H1 (cell line): ENCODE measurements at regions not wholly inside any gene's neighbourhood (a gene's known extent, or its start where the extent isn't known, plus 50 kb on each side); places are given as distances from the start of the nearest gene placed in this dataset.

Experiments used
- CHD1 ChIP-seq: IDR thresholded peaks from 2 replicates; pipeline ENCODE4 v1.6.1; 2012; ENCODE audit warnings: low read depth, low read length, improper control_type of control experiment
- SP2 ChIP-seq: IDR thresholded peaks from 2 replicates; pipeline ENCODE4 v1.6.1; 2012; ENCODE audit warnings: mild to moderate bottlenecking, low read length, inconsistent platforms
- SP4 ChIP-seq: IDR thresholded peaks from 2 replicates; pipeline ENCODE4 v1.6.1; 2012; ENCODE audit warnings: low read length, inconsistent platforms
- TBP ChIP-seq: IDR thresholded peaks from 2 replicates; pipeline ENCODE4 v1.6.1; 2011; ENCODE audit warnings: low read depth, low read length, improper control_type of control experiment
- TF ChIP-seq, protein P1 (sequence below): fragments of 300-600 bp; sonication (generic); IDR thresholded peaks from 2 replicates; pipeline ENCODE4 v1.7.1; 2012; ENCODE audit warnings: low read length, moderate library complexity, mild to moderate bottlenecking, inconsistent platforms; ENCODE audit not compliant: insufficient replicate concordance

DNA sequence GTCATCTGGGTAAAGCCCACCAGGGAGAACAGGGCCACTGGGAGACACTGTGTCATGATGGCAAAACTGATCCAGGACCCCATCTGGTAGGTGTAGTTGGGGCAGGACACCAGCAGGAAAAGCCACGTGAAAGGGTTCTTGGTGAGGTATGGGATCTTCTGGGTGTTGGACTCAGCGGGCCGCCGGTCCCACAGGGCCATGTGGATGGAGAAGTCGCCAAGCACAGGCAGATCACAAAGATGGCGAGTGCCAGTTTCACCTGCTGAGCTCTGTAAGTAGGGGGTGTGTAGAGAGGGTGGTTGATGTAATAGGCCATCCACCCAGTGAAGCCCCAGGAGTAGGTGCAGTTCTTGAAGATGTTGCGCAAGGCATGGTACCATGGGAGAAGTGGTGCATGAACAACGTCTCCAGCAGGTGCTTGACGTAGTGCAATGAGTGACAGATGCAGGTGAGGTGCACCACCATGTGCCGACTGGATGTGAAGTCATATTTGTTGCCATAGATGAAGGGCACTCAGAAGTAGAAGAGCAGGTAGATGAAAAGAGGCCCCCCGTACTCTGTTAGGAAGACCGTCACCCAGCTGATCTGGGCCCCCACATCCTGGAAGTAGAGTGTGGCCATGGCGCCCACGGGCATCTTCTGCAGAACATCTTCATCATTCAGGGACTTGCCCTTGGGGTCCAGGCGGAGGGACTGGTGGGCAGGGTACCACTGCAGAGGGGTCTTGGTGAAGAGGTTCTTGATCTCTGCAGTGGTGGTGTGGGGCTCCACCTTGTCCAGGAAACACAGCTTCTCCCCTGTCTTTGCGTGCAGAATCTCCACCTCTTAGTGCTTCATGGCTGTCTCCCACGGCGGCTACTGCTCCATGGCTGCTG is 249.3 kb downstream of the ANKRD50 start (continued):
- TF ChIP-seq, protein P1, sequence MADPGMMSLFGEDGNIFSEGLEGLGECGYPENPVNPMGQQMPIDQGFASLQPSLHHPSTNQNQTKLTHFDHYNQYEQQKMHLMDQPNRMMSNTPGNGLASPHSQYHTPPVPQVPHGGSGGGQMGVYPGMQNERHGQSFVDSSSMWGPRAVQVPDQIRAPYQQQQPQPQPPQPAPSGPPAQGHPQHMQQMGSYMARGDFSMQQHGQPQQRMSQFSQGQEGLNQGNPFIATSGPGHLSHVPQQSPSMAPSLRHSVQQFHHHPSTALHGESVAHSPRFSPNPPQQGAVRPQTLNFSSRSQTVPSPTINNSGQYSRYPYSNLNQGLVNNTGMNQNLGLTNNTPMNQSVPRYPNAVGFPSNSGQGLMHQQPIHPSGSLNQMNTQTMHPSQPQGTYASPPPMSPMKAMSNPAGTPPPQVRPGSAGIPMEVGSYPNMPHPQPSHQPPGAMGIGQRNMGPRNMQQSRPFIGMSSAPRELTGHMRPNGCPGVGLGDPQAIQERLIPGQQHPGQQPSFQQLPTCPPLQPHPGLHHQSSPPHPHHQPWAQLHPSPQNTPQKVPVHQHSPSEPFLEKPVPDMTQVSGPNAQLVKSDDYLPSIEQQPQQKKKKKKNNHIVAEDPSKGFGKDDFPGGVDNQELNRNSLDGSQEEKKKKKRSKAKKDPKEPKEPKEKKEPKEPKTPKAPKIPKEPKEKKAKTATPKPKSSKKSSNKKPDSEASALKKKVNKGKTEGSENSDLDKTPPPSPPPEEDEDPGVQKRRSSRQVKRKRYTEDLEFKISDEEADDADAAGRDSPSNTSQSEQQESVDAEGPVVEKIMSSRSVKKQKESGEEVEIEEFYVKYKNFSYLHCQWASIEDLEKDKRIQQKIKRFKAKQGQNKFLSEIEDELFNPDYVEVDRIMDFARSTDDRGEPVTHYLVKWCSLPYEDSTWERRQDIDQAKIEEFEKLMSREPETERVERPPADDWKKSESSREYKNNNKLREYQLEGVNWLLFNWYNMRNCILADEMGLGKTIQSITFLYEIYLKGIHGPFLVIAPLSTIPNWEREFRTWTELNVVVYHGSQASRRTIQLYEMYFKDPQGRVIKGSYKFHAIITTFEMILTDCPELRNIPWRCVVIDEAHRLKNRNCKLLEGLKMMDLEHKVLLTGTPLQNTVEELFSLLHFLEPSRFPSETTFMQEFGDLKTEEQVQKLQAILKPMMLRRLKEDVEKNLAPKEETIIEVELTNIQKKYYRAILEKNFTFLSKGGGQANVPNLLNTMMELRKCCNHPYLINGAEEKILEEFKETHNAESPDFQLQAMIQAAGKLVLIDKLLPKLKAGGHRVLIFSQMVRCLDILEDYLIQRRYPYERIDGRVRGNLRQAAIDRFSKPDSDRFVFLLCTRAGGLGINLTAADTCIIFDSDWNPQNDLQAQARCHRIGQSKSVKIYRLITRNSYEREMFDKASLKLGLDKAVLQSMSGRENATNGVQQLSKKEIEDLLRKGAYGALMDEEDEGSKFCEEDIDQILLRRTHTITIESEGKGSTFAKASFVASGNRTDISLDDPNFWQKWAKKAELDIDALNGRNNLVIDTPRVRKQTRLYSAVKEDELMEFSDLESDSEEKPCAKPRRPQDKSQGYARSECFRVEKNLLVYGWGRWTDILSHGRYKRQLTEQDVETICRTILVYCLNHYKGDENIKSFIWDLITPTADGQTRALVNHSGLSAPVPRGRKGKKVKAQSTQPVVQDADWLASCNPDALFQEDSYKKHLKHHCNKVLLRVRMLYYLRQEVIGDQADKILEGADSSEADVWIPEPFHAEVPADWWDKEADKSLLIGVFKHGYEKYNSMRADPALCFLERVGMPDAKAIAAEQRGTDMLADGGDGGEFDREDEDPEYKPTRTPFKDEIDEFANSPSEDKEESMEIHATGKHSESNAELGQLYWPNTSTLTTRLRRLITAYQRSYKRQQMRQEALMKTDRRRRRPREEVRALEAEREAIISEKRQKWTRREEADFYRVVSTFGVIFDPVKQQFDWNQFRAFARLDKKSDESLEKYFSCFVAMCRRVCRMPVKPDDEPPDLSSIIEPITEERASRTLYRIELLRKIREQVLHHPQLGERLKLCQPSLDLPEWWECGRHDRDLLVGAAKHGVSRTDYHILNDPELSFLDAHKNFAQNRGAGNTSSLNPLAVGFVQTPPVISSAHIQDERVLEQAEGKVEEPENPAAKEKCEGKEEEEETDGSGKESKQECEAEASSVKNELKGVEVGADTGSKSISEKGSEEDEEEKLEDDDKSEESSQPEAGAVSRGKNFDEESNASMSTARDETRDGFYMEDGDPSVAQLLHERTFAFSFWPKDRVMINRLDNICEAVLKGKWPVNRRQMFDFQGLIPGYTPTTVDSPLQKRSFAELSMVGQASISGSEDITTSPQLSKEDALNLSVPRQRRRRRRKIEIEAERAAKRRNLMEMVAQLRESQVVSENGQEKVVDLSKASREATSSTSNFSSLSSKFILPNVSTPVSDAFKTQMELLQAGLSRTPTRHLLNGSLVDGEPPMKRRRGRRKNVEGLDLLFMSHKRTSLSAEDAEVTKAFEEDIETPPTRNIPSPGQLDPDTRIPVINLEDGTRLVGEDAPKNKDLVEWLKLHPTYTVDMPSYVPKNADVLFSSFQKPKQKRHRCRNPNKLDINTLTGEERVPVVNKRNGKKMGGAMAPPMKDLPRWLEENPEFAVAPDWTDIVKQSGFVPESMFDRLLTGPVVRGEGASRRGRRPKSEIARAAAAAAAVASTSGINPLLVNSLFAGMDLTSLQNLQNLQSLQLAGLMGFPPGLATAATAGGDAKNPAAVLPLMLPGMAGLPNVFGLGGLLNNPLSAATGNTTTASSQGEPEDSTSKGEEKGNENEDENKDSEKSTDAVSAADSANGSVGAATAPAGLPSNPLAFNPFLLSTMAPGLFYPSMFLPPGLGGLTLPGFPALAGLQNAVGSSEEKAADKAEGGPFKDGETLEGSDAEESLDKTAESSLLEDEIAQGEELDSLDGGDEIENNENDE, result no peak
- TF ChIP-seq CHD1 (no peak), SP4 (no peak), TBP (no peak), SP2 (no peak)
